Left lung (tissue), 4 donors: ENCODE measurements at regions not wholly inside any gene's neighbourhood (a gene's known extent, or its start where the extent isn't known, plus 50 kb on each side); places are given as distances from the start of the nearest gene placed in this dataset.

ENCODE experiments used
- ATAC-seq: fragments of 200-7000 bp; cut with Tn5 transposase; one replicate; pipeline ENCODE4 v1.9.1; 2020; ENCODE audit warnings: moderate library complexity
- DNase-seq, 4 donors: peaks; one replicate each; pipeline ENCODE4 v3.0.0-alpha.2; 2013 to 2020
- H3K27ac ChIP-seq, 2 donors: fragments of 200-600 bp; sonication (generic) in 1 of 2; one replicate each; pipeline versions ENCODE4 v1.5.0 to v1.8.0; 2020 to 2021
- H3K27me3 ChIP-seq, 2 donors: fragments of 200-600 bp; sonication (generic) in 1 of 2; one replicate each; pipeline versions ENCODE4 v1.5.0 to v1.8.0; 2020 to 2021
- H3K36me3 ChIP-seq, 2 donors: fragments of 200-600 bp; sonication (generic) in 1 of 2; one replicate each; pipeline versions ENCODE4 v1.5.0 to v1.8.0; 2020 to 2021
- H3K4me1 ChIP-seq, 2 donors: fragments of 200-600 bp; one replicate each; pipeline ENCODE4 v1.8.0; 2021
- H3K4me3 ChIP-seq, 2 donors: fragments of 200-600 bp; sonication (generic) in 1 of 2; one replicate each; pipeline versions ENCODE4 v1.5.0 to v1.8.0; 2020 to 2021; ENCODE audit warnings: mild to moderate bottlenecking in 1 of 2
- H3K9me3 ChIP-seq, 2 donors: fragments of 200-600 bp; sonication (generic) in 1 of 2; one replicate each; pipeline versions ENCODE4 v1.5.0 to v1.8.0; 2020 to 2021
- intact Hi-C, 2 donors: fragments of 100-400 bp; cut with DNase I; formaldehyde crosslinking; loops; one replicate each; pipeline versions ENCODE4 v1.11.2 to v1.14.2; 2022
- TF ChIP-seq, protein P1 (sequence below), 2 donors: fragments of 200-600 bp; sonication (generic) in 1 of 2; IDR thresholded peaks; one replicate each; pipeline versions ENCODE4 v1.5.0 to v1.8.0; 2021; ENCODE audit warnings: antibody characterized with exemption in 2 of 2
- donor health status: DM: no; HTN: yes; CAD: no.
- donor health status: DM: no; HTN: no; CAD: no.

DNA sequence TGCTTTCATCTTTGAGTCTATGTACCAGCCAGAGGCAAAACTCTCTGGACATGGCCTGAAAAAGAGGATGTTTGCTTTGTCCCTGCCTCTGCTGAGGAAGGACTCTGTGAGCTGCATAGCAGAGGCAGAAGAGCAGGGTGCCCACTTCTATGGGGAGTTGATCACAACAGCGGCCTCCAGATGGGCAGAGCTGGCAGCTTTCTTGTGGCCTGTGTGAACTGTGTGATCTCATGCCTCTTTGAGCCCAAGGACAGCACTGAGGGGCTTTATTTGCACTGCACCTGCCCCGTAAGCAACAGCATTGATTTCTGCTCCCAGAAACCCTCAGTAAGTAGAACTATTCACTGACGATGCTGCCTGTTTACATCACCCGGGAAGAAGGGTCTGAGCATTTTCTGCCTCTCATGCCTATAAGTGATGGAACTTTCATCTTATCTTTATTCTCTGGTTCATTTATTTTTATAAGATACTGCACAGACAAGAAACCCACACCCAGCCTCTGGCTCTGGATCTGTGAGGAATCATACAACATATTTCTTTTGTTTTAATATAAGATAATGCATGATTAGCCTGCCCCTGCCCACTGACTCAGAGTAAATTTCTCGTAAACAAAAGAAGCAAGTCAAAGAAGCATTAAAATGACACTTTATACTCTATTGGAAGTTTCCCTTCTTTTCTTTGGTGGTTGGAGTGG, 244.2 kb upstream of the SOX21 start:
- ATAC-seq (no peak), DNase-seq (no peak)
- TF ChIP-seq, protein P1, sequence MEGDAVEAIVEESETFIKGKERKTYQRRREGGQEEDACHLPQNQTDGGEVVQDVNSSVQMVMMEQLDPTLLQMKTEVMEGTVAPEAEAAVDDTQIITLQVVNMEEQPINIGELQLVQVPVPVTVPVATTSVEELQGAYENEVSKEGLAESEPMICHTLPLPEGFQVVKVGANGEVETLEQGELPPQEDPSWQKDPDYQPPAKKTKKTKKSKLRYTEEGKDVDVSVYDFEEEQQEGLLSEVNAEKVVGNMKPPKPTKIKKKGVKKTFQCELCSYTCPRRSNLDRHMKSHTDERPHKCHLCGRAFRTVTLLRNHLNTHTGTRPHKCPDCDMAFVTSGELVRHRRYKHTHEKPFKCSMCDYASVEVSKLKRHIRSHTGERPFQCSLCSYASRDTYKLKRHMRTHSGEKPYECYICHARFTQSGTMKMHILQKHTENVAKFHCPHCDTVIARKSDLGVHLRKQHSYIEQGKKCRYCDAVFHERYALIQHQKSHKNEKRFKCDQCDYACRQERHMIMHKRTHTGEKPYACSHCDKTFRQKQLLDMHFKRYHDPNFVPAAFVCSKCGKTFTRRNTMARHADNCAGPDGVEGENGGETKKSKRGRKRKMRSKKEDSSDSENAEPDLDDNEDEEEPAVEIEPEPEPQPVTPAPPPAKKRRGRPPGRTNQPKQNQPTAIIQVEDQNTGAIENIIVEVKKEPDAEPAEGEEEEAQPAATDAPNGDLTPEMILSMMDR (IDR thresholded peaks at IDR 0.05): no peak
- H3K4me1 ChIP-seq: no peaks in the 10 kb centered on the region
- H3K4me3 ChIP-seq: no peak overlapping the region
- H3K36me3 ChIP-seq: no peaks in the 10 kb centered on the region
- H3K27me3 ChIP-seq: no peaks in the 10 kb centered on the region
- intact Hi-C loops: no loop called here
- H3K9me3 ChIP-seq: no peaks in the 10 kb centered on the region
- H3K27ac ChIP-seq: no peak overlapping the region

DNA sequence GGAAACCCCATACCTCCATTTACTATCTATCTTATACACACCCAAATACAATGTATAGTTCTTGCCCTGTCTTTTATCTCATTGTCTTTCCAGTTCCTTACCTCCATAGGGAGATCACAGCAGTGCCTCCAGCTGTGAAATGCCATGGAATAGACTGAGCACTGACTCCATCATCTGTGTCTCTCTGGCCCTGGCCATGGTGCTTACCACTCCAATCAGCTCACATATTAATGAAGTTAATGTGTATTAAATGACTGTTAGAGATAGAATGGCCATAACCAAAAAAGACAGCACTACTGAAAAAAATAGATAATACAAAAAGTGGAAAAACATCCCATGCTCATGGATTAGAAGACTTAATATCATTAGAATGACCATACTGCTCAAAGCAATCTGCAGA, 240.4 kb upstream of the SOX21 start:
- TF ChIP-seq, protein P1 (IDR thresholded peaks at IDR 0.05): no peak
- intact Hi-C loops: no loop called here

DNA sequence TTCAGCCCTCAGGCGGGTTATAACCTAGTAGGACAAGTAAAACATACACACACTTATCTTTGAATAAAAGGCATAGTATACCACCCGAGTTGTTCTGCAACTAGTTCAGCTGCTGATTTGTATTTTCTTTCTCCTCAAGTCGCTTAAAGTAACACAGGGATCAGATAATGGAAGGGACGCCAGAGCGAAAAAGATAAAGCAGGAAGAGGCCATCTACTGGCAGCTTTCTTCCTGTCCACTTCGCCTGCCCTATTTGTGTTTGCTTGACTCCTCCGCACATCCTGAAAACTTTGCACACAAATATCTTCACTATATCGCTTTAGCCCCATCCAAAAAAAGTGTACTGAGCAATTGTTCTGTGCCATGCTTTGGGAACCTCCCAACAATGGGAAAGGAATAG, 238.0 kb upstream of the SOX21 start:
- DNase-seq (peak in 2 of 4 donors; percentile 28 to 58), ATAC-seq (no peak)
- Histone ChIP-seq H3K27ac (no peak overlapping the region), H3K4me3 (no peak overlapping the region), H3K36me3 (no peaks in the 10 kb centered on the region), H3K4me1 (no peaks in the 10 kb centered on the region), H3K9me3 (no peaks in the 10 kb centered on the region), H3K27me3 (peaks cover 0 to 6% of the 10 kb centered on the region in 2 donors)
- TF ChIP-seq, protein P1 (IDR thresholded peaks at IDR 0.05): peak in 1 of 2 donors; percentile 23
- intact Hi-C loops: no loop called here

More for the DNA sequence above, 240.4 kb upstream of the SOX21 start:
- H3K27me3 ChIP-seq: peaks cover 0 to 6% of the 10 kb centered on the region in 2 donors
- no peaks in the 10 kb centered on the region for H3K4me1 ChIP-seq
- H3K36me3 ChIP-seq: no peaks in the 10 kb centered on the region
- ATAC-seq: no peak
- H3K27ac ChIP-seq: no peak overlapping the region
- H3K9me3 ChIP-seq: no peaks in the 10 kb centered on the region
- H3K4me3 ChIP-seq: no peak overlapping the region
- DNase-seq: no peak

DNA sequence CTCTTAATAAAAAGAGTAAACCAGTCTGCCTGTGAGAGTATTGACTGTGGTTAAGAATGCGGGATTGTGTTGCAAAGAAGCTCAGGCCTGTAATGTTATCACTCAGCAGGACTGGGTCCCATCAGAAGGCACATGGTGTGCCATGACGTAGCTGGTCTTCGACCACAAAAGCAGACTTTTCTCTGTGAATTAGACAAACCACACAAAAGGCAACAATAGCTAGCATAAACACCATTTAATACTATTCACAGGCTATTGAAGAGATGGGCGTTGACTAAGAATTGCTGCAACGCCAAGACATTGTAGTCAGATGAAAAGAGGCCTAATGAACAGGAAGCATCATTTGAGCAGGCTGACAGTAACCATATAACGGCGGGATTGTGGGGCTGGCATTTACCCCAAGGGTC, 235.6 kb upstream of the SOX21 start:
- ATAC-seq (no peak), DNase-seq (no peak)
- no peak overlapping the region for H3K4me3 ChIP-seq
- TF ChIP-seq, protein P1 (IDR thresholded peaks at IDR 0.05): no peak
- no peaks in the 10 kb centered on the region for H3K9me3 ChIP-seq
- H3K27ac ChIP-seq: no peak overlapping the region
- no peaks in the 10 kb centered on the region for H3K36me3 ChIP-seq
- H3K4me1 ChIP-seq: no peaks in the 10 kb centered on the region
- intact Hi-C loops: no loop called here
- H3K27me3 ChIP-seq: peaks cover 0 to 6% of the 10 kb centered on the region in 2 donors

DNA sequence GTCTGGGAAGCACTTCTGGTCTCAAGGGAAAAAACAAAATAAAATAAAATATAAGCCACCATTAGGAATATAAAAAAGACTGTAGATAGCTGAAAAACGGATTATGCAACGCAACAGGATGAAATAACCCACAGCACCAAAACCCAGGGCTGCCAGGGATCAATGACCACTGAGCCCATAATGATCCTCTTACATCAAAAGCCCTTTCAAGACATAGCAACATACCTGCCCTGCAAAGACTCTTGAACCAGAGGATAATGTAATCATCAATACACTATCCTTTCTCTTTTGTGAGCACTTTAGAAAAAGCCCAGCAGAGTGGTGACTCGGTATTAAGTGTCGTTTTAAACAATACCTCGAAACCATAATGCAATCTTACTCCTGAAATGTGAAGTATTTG, 235.0 kb upstream of the SOX21 start:
- ATAC-seq: no peak
- no peaks in the 10 kb centered on the region for H3K9me3 ChIP-seq

More for the DNA sequence above, 235.0 kb upstream of the SOX21 start:
- Histone ChIP-seq H3K4me1 (no peaks in the 10 kb centered on the region), H3K27me3 (peaks cover 0 to 6% of the 10 kb centered on the region in 2 donors), H3K27ac (no peak overlapping the region), H3K36me3 (no peaks in the 10 kb centered on the region), H3K4me3 (no peak overlapping the region)
- TF ChIP-seq, protein P1 (IDR thresholded peaks at IDR 0.05): no peak
- DNase-seq: no peak
- intact Hi-C loops: no loop called here
